Lung (tissue), 11 donors: ENCODE measurements at regions not wholly inside any gene's neighbourhood (a gene's known extent, or its start where the extent isn't known, plus 50 kb on each side); places are given as distances from the start of the nearest gene placed in this dataset.

Experiments
- ATAC-seq: fragments of 200-7000 bp; cut with Tn5 transposase; one replicate; pipeline ENCODE4 v1.9.1; 2020; ENCODE audit warnings: moderate number of reproducible peaks; ENCODE audit not compliant: insufficient read depth, low FRiP score
- DNase-seq, 3 donors: peaks; one replicate each; pipeline ENCODE4 v3.0.0-alpha.2; 2013 to 2017
- H3K27ac ChIP-seq, 2 donors: one replicate each; pipeline ENCODE4 v1.5.1; 2013; ENCODE audit warnings: mild to moderate bottlenecking in 2 of 2, moderate library complexity in 2 of 2, control low read depth in 1 of 2, inconsistent platforms in 1 of 2, low read depth in 1 of 2, low read length in 1 of 2
- H3K27me3 ChIP-seq, 3 donors: one replicate each; pipeline ENCODE4 v1.5.1; 2013; ENCODE audit warnings: low read length in 2 of 3; ENCODE audit not compliant: control insufficient read depth in 3 of 3, insufficient read depth in 3 of 3
- H3K36me3 ChIP-seq, 4 donors: one replicate each; pipeline ENCODE4 v1.5.1; 2013; ENCODE audit warnings: low read length in 4 of 4, mild to moderate bottlenecking in 1 of 4, moderate library complexity in 1 of 4; ENCODE audit not compliant: control insufficient read depth in 4 of 4, insufficient read depth in 4 of 4
- H3K4me1 ChIP-seq, 5 donors: one replicate each; pipeline ENCODE4 v1.5.1; 2013; ENCODE audit warnings: low read length in 5 of 5, mild to moderate bottlenecking in 2 of 5, moderate library complexity in 1 of 5; ENCODE audit not compliant: control insufficient read depth in 5 of 5, insufficient read depth in 5 of 5
- H3K4me3 ChIP-seq: one replicate; pipeline ENCODE4 v1.5.1; 2013; ENCODE audit warnings: mild to moderate bottlenecking, control low read depth, moderate library complexity
- H3K9ac ChIP-seq, 2 donors: one replicate each; pipeline ENCODE4 v1.5.1; 2013; ENCODE audit warnings: low read length in 2 of 2, control low read depth in 1 of 2; ENCODE audit not compliant: insufficient read depth in 1 of 2
- H3K9me3 ChIP-seq, 4 donors: one replicate each; pipeline ENCODE4 v1.5.1; 2013; ENCODE audit warnings: low read length in 3 of 4, mild to moderate bottlenecking in 1 of 4, moderate library complexity in 1 of 4; ENCODE audit not compliant: control insufficient read depth in 4 of 4, insufficient read depth in 3 of 4
- WGBS, 2 donors: extraction: QIAGEN DNeasy Blood & Tissue Kit; methylation state at CpG; one replicate each; pipeline ENCODE4 v1.1.7; 2013; 5-methylcytosine and 5-hydroxymethylcytosine counted together
- TF ChIP-seq, protein P1 (sequence below): IDR thresholded peaks from 2 replicates; pipeline ENCODE4 v1.5.1; 2012; ENCODE audit warnings: mild to moderate bottlenecking; ENCODE audit errors: control extremely low read depth, extremely low read depth
- donor health status: control.
- donor health status: control.
- donor health status: Bipolar disorder and iron deficiency.
- donor health status: healthy.
- donor health status: DM: yes; HTN: yes; CAD: no.

DNA sequence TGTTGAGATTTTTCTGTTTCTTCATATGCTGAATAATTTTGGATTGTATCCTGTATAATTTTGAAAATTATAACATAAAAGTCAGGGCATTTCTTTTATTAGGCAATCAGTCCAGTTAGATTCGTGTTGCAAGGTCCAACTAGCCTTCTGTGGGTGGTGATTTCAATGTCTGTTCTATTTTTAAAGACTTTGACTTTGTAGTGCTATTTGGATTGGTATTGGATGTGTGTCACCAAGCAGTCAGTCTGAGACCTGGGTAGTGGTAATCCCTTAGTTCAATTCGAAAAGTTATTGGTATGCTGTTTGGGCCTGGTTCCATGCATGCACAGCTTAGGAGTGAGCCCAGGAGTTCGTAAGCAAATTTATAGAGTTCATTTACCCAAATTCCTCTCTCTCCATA lies 82.2 kb downstream of the EPDR1 start:
- ATAC-seq: no peak

DNA sequence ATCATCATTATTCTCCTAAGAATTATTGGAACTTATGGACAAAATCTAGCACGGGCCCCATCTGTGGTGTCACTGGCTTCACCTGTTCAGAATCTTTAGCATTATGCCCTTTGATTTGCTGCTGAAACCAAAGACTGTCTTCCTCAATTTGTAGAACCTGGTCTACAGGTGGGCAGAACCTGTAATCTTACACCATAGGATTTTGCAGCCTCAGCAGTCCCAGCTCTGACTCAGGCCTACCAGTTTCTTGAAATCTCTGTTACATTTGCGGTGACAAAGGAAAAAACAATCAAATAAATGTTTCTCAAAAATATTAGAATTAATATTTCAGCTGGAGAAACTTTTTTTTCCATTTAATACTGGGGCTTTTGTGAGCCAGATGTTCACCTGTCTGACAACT lies 86.1 kb downstream of the EPDR1 start:
- no peak overlapping the region for H3K4me3 ChIP-seq
- H3K36me3 ChIP-seq: no peaks in the 10 kb centered on the region
- H3K27ac ChIP-seq: no peak overlapping the region
- WGBS, 2 donors: 91% methylated on average over 2 of the region's 2 CpGs
- H3K9me3 ChIP-seq: peaks cover 0 to 8% (median 0%) of the 10 kb centered on the region in 4 donors
- H3K27me3 ChIP-seq: no peaks in the 10 kb centered on the region
- DNase-seq (no peak), ATAC-seq (no peak)
- no peak overlapping the region for H3K9ac ChIP-seq
- TF ChIP-seq, protein P1, sequence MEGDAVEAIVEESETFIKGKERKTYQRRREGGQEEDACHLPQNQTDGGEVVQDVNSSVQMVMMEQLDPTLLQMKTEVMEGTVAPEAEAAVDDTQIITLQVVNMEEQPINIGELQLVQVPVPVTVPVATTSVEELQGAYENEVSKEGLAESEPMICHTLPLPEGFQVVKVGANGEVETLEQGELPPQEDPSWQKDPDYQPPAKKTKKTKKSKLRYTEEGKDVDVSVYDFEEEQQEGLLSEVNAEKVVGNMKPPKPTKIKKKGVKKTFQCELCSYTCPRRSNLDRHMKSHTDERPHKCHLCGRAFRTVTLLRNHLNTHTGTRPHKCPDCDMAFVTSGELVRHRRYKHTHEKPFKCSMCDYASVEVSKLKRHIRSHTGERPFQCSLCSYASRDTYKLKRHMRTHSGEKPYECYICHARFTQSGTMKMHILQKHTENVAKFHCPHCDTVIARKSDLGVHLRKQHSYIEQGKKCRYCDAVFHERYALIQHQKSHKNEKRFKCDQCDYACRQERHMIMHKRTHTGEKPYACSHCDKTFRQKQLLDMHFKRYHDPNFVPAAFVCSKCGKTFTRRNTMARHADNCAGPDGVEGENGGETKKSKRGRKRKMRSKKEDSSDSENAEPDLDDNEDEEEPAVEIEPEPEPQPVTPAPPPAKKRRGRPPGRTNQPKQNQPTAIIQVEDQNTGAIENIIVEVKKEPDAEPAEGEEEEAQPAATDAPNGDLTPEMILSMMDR: no peak
- H3K4me1 ChIP-seq: no peaks in the 10 kb centered on the region

More for the DNA sequence above, 82.2 kb downstream of the EPDR1 start:
- DNase-seq: no peak
- no peak overlapping the region for H3K27ac ChIP-seq
- H3K9ac ChIP-seq: no peak overlapping the region
- TF ChIP-seq, protein P1: no peak
- H3K4me1 ChIP-seq: peaks cover 0 to 16% (median 7%) of the 10 kb centered on the region in 5 donors
- H3K27me3 ChIP-seq: no peaks in the 10 kb centered on the region
- no peaks in the 10 kb centered on the region for H3K36me3 ChIP-seq
- no peaks in the 10 kb centered on the region for H3K9me3 ChIP-seq
- no peak overlapping the region for H3K4me3 ChIP-seq
- 67 to 82% methylated on average over 3 of the region's 3 CpGs for WGBS, 2 donors

DNA sequence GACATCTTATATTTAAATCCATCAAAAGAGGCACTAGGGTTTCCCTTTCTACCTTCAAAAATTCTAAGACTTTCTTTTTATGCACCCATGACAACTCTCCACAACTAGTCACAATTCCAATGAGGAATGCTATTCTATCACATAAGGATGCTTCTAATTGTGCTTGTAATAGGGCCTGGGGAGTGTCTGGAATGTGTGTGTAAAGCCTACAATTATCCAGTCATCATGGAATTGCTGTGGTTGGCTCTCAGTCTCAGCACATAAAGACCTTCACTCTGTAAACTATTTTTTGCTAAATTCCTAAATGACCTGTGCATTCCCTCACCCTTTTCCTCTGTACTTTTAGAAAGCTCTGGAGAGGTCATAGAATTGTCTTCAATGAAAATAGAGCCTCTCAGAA lies 86.7 kb downstream of the EPDR1 start:
- Histone ChIP-seq H3K36me3 (no peaks in the 10 kb centered on the region), H3K27ac (no peak overlapping the region), H3K9me3 (peaks cover 0 to 8% (median 0%) of the 10 kb centered on the region in 4 donors), H3K4me3 (no peak overlapping the region), H3K27me3 (no peaks in the 10 kb centered on the region), H3K4me1 (no peaks in the 10 kb centered on the region), H3K9ac (no peak overlapping the region)
- DNase-seq: no peak
- TF ChIP-seq, protein P1: no peak
- ATAC-seq: no peak

DNA sequence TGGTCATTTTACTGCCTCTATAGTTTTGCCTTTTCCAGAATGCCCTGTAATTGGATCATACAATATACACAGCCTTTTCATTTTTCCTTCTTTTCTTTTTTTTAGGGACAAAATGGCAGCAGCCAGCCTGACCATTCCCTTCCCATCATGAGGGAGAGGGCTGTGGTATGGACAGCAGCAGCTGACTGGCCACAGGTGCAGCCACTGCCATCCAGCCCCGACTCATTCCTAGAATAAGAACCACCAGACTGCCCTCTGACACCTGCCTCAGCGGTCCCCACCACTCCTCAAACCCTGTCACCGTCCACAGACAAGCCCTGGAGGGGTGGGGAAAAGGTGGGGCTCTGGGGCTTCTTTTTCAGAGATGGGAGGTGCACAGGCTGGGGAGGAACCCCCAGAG lies 92.8 kb downstream of the EPDR1 start:
- Histone ChIP-seq H3K4me3 (no peak overlapping the region), H3K9ac (no peak overlapping the region), H3K9me3 (peaks cover 0 to 8% (median 0%) of the 10 kb centered on the region in 4 donors), H3K27me3 (no peaks in the 10 kb centered on the region), H3K27ac (no peak overlapping the region), H3K36me3 (no peaks in the 10 kb centered on the region), H3K4me1 (no peaks in the 10 kb centered on the region)
- 76 to 96% methylated on average over 3 of the region's 3 CpGs for WGBS, 2 donors
- ATAC-seq (no peak), DNase-seq (no peak)
- TF ChIP-seq, protein P1: no peak
